ENCODE measurements at regions not wholly inside any gene's neighbourhood (a gene's known extent, or its start where the extent isn't known, plus 50 kb on each side); places are given as distances from the start of the nearest gene placed in this dataset.

DNA sequence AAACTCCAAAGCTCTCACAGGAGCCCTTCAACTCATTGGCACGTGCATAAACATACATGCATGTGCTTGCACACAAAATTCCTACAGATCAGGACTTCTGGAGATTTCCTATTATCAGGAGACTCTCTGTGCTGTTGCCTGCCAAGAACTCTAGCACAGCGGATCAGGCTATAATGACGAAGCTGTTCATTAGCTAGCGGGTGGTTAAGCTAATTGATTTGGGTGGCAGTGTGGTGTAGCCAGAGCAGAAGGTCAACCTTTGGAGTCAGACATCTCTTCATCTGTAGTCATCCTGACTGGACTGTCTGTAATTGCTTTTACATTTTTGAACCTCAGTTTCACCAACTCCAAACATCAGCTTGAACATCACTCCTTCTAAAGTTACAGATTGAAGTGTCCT, 69.0 kb downstream of the KIF2B start:
- DNase-seq, result no peak

DNA sequence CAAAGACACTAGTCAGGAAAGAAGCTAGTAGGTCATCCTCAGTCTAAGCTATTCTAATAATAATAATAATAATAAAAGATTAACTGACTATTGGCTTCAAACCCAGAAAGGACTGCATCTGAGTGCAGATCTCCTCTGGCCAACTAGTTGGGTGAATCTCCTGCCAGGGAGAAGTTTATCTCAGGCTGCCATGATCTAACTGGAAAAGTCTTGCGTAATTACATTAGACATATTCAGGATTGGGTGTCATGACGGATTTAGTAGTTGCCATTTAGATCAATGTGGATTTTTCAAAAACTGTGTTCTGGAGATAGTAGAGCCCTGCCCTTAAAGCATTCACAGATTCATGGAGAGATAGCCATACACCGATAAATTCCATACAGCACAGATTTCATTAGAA, 69.5 kb downstream of the KIF2B start:
- DNase-seq, result no peak

DNA sequence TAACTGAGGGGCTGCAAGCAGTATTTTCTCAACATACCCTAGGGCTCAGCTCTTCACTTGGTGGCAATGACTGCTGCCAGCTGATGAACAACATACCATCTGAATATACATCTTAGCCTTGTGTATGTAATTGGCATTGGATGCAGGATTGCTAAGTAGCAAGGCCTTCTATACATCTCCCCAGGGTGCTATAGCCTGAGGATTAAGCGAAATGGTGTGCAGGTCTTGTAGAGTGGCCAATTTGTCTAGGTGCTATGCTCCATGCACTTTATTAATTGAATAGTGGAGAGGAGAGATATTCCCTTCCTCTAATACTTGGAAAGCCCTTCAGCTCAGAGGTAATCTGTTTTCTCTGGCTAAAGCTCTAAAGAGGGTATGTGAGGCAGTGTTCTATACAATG, 71.9 kb downstream of the KIF2B start:
- no peak for DNase-seq

DNA sequence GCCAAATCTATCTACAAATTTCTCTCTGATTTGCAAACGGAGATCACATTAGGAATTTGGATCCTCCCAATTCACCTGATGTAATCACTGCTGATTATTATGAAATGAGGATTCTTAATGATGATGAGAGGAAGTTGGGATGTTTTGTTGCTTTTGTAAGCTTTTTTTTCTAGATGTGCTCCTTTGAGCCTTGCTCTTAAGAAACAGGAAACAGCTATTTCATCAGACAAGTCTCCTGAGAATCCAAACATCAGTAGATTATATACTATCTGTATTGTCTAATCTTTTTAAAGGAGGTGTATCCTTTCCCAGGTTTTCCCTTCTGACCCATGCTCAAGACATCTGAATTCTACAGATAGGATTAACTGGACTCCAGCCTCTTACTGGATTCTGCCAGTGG, 73.3 kb downstream of the KIF2B start:
- DNase-seq, result no peak

DNA sequence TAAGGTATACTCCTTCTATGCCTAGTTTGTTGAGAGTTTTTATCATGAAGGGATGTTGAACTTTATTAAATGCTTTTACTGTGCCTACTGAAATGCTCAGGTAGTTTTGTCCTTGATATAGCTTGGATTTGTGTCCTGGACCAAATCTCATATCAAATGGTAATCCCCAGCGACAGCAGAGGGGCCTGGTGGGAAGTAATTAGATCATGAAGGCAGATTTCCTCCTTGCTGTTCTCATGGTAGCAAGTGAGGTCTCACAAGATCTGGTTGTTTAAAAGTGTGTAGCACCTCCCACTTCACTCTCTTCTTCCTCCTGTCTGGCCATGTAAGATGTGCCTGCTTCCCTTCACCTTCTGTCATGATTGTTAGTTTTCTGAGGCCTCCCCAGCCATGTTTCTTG, 78.2 kb downstream of the KIF2B start:
- no peak for DNase-seq

DNA sequence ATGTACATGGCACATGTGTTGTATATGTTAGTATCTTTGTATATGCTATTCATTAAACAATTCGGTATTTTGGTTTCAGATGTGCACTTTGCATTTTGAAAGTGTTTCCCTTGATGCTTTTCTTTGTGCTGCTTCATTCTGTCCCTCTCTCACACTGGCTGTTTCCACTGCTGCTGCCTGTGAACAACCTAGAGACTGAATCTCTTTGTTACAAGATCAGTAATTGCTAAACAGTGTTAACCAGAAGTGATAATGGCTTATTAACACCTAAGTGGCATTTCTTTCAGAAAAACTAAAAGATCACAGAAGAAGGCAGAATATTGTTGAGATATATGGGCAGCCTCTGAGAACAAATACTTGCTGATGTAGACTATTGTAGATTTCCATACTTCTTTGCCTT, 84.7 kb downstream of the KIF2B start:
- DNase-seq, result no peak

DNA sequence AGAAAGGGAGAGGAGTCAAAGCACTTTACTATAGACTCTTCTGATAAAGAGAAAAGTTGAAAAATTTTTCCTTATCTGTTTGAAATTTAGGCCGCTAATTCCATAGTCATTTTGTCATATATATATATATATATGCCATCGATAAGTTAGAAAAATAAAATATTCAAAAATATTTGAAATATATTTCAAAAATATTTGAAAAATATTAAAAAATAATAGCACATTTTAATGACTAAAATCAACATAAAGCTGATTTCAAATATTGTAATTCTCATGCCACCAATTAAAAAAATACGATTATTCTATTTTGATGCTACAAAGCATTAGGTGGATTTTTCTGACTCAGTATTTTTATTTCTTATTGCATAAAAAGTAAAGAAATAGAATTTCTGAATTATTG, 87.1 kb downstream of the KIF2B start:
- no peak for DNase-seq

DNA sequence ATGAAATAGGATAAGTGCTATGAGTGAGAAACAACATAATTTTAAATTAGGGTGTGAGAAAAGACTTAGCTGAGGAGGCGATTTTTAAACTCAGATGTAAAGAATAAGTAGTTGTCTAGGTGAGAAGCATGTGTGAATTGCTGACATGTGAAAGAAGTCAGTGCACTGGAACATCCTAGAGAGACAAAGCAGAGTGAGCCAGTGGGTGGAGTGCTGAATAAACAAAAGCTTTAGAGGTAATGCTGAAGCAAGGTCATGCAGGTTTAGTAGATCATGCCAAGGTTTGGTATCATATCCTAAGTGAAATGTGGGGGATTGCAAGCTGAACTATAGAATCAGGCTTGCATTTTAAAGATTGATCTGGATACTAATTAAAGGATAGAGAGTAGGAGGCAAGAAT, 89.4 kb downstream of the KIF2B start:
- no peak for DNase-seq

DNA sequence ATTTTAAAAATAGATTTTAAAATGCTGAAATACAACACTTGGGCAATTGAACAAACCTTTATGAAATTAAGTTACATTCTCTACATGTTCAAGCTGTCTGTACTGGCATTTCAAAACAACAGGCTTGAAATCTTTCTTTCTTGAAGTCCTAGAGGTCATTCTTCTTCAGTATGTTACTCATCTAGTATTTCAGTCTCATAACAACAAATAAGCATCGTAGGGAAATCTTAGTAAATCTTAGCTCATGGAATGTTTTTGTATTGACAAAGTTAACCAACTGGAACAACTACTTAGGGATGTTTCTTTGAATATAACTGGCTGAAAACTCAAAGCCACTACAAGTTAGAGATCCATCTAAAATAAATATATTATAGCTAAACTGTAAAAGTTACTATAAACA, 96.6 kb downstream of the KIF2B start:
- no peak for DNase-seq

DNA sequence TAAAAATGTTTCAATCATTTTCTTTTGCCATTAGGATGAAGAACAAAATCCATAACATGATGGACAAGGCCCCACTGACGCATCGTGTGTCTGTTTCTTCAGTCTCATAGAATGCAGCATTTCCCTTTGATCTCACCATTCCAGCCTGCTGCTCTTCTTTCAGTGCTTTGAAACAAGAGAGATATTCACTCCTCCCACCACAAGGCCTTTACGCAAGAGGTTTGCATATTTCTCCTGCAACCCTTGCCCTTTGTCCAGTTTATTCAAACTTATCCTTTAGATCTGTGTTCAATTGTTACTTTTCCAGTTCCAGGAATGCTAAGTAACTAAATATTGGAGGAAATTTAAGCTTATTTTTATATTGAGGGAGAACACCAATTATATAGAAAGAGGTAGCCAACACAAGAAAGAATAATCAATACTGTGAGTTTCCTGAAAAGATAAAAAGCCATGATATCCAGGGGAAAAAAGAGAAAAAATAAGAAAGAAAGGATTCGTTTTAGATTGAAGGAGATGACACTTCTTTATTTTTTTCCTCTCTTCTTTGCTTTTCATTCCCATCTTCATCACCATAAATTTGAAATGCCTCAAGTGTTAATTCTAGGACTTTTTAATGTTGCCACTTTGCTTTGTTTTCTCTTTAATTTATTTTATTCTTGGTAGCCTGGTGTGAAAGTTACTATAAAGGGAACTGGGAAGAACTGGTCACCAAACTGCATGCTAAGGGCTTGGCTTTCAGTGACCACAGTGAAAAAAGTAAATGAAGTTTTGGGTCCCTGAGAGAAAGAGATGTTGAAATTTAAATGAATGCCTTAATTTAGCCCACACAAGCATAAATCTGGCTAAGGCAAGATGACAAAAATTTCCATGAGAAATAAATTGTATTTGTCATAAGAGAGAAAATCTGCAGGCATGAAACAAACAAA, 102.1 kb downstream of the KIF2B start:
- peak; percentile 15 for DNase-seq

DNA sequence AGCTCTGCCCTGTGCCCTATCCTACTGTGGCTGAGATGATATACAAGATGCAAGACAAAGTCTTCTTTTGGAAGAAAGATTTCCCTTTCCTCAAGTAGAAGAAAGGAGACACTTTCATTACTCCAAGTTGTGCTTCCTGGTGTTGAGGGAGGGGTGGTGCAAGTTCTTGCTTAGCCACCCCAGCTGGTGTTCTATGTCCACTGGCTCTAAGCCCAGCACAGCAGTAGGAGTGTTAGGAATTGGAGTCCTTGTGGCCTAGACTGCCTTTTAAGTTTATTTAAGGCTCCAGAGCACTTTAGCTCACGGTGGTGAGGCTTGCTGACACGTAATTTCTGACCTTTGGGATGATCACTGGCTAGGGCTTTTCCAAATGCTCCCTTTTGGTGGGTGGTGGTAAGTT, 109.7 kb downstream of the KIF2B start:
- no peak for DNase-seq

DNA sequence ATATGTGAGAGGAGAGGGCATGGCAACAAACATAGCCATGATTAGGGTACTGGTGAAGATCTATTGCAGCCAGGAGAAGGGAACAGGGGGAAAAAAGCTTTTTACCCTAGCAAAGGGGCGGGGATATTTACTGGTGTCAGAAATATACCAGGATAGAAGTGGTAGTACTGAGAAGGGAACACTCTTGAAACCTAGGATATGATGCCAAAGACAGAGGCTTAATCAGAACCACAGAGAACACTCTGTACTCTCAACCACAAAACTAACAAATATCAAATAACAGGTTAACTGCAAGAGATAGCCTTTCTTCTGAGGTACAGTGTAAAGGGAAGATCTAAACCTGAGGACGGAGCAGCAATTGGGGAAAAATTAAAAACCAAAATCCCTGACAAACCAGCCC, 112.2 kb downstream of the KIF2B start:
- DNase-seq, result no peak

DNA sequence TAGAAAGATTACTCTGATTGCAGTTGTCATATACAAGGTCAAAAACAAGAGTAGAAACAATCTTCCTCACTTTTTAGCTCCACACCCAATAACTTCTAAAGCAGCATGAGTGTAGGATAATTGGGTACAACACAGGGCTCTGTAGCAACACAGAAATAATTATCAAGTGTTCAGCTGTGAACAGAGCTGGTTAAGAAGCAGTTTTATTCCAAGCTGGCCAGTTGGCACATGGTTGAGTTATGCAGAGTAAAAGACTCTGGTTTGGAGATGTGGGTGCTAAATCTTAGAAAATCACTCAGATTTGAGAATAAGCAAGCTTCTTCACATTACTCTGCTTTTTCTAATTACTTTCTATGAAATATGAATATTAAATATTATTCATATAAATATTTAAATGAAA, 118.5 kb downstream of the KIF2B start:
- DNase-seq, result no peak

DNA sequence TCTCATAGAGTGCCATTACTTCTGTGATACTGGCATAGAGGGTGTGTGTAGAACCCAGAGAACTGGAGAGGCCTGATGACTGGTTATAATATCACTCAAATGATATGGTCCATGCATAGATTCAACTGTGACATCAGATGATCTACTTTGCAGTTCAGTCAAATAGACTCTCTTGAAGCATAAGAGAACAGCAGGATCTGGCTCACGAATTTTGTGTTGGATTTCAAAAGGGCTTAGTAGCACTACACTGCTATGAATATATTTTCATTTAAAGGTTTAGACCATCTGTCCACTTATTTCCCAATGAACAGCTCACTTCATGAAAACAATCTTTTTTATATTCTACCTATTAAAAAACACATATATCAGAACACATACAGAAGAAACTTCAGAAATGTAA, 119.7 kb downstream of the KIF2B start:
- DNase-seq, result no peak

DNA sequence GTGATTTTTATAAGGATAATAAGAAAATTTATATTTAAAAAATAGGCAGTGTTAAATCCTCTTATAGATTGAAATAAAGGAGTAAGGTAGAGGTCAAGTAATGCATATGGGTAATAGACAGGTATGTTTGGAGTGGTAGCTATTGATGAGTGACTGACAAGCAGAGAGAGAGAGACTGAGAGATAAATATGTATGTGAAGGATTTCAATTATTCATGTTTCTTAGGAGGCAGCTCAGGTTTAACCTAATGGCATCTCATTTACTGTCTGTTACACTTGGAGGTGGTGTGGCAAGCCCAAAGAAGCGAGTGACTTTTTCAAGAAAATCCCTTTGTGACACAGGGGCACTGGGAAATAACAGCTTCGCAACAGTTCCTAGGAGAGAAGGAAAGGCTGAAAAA, 120.2 kb downstream of the KIF2B start:
- DNase-seq, result no peak

DNA sequence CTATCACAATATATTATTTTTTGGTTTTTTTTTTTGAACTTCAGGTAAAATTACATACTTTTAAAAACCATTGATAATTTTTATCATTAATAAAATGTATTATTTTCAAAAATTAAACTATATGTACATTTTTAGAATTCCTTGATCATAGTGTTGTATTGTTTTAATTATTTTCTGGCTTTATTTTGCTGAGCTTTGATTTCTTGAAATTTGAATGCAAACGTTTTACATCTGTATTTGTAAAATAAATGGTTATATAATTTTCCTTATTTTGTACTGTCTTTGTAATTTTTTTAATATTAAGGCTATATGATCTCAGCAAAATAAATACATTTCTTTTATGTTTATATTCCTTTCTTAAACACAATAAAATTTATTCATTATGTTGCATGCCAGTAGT, 125.6 kb downstream of the KIF2B start:
- no peak for DNase-seq

DNA sequence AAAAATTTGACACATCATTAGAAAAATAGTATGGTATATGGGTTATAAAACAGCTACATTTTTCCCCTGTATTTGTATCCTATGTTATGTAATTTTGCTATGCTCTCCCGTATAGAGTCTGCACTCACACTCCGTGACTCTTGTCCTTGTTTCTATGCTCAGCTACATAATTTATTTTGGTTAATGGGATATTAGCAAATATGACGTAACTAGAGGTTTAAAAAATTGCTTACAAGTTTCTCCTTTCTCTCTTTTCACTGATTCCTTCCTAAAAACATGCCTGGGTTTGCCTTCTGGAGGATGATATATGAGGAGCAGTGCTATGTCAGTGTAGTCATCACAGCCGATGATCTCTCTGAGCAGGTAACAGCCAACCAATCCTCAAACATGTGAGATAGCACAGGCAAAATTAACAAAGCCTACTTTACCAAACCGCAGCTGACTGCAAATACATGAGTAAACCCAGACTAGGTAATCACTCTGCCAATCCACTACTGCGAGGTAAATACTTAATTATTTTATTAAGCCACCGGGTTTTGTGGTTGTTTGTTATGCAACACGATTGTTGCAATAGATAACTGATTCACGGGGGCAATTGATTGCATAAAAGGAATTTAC, 126.9 kb downstream of the KIF2B start:
- no peak for DNase-seq

DNA sequence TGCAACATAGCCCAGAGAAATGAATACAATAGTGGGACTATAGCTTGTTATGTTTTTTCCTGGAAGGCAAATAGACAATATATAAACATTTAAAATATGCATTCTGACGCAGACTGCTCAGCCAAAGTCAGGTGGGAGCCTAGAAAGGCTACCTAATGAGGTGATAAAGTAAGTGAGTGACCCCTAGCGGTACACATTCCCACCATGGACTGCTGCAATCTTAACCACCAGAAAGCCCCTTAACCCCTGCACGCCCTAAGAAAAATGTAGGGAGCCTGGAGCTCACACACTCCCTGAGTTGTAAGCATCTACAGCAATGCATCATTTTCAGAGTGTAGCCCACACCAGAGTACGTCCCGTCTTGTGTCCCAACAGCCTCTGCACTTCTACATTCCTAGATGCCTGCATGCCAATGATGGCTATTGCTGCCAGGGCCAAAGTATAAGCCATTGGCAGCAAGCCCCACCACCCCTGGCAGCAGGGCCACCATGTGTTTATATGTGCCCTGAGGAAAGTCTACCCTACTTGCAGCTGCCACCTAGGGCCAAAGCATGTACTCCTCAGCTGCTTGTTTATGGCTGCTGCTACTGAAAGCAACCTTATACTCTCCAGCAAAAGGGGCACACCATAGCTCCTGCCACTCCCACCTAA, 127.6 kb downstream of the KIF2B start:
- peak; percentile 4 for DNase-seq

DNA sequence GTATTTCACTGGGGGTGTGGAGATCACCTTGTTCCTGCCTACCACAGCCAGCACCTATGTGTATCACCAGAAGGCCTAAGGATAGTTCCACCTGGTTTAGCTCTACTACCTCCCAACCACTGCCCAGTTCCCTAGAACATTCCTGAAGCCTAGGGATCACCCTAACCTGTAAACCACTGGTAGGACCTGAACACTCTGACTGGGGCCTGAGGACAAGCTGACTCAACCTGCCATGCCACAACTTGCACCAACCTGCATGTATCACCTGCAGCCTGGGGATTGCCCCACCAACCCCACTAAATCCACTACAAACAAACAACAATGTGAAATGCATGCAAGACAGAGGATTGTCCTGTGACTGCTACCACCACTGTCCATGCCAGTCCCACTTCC, 128.1 kb downstream of the KIF2B start:
- DNase-seq, result no peak

DNA sequence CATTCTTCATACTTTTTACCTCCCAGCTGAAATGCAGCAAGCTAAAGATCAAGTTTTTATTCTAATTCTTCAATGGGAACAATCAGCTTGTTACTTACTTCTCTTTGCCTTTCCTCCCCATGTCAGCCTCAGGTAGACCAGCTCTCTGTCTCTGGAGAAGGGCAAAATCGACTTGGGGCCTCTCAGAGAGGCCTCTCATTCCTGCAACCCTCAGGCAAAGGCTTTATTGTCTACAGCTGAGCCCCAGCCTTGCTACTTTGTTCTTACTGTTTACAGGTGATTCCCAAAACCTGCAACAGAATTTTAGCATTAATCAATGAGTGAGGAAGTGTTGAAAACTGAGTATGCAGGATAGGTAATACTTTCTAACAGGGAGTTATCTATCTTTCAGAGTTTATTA, 148.6 kb downstream of the KIF2B start:
- DNase-seq, result no peak

DNA sequence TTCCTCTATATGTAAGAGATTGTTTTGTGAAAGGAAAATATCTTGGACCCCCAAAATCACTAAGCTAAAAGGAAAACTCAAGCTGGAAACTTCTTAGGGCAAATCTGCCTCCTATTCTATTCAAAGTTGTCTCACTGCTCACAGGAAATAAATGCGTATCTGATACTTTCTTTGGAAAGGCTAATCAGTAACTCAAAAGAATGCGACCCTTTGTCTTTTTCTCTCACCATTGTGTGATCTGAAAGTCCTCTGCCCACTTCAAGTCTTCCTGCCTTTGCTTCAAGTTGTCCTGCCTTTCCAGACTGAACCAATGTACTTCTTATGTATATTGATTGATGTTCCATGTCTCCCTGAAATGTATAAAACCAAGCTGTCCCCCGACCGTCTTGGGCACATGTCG, 157.3 kb downstream of the KIF2B start:
- no peak for DNase-seq

DNA sequence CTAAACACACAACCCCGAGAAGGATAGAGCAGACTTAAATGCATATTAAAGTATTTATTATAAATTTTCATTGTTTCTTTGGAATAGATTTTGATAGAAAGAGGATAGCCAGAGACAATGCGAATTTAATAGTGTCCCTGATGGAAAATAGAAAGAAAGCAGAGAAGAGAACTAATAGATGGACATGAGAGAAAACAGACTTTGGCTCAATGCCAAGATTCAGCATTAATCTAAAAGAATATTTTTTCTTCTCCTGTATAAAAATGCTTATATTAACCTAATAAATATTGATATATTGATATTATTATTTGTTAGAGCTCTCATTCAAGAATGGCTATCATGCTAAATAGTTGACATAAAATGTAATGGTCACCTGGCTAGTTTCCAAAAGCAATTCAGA, 173.4 kb downstream of the KIF2B start:
- no peak for DNase-seq

DNA sequence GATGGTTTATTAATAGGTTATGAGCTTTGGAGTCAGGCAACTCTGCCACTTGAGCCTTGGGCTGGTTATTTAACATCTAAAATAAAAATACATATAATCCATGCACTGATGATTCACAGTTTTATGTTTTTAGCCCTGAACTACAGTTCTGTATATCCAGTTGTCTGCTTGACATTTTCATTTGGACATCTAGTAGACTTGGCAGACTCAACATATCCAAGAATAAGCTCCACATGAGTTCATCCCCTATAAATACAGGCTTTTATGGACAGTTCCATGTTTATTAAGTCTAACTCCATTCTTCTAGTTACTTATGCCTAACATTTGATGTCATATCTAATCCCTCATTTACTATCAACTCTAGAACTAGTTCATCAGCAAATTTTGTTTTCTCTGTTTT, 174.2 kb downstream of the KIF2B start:
- no peak for DNase-seq

DNA sequence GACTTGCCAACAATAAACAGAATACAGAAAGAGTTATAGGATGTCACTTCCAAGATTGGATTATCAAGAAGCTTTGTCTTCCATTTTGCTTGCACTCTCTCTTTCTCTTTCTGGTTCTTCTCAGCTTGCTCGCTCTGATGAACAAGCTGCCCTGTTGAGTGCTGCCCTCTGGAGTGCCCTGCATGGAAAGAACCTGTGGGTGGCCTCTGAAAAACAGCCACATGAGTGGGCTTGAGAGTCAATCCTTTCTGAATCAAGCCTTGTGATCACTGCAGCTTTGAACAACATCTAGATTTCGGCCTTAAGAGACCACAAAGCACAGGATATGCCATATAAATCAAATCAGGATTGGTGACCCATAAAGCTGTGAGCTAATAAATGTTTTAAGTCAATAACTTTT, 185.1 kb downstream of the KIF2B start:
- DNase-seq, result no peak

Measured in left kidney (tissue), 1 donor.